Upper lobe of right lung (tissue), 1 donor: ENCODE measurements at regions not wholly inside any gene's neighbourhood (a gene's known extent, or its start where the extent isn't known, plus 50 kb on each side); places are given as distances from the start of the nearest gene placed in this dataset.
"Not testable (repeated sequence)": the region's sequence is repeated elsewhere in the genome, so short reads cannot be mapped to it uniquely, and the experiment has no call there.

Experiments used
- ATAC-seq: fragments of 200-7000 bp; cut with Tn5 transposase; one replicate; pipeline ENCODE4 v1.9.1; 2020; ENCODE audit warnings: mild to moderate bottlenecking, moderate library complexity
- DNase-seq: peaks from one replicate; pipeline ENCODE4 v3.0.0-alpha.2; 2020
- H3K27ac ChIP-seq: fragments of 200-600 bp; one replicate; pipeline ENCODE4 v1.8.0; 2022
- H3K27me3 ChIP-seq: fragments of 200-600 bp; one replicate; pipeline ENCODE4 v1.8.0; 2022; ENCODE audit warnings: mild to moderate bottlenecking
- H3K36me3 ChIP-seq: fragments of 200-600 bp; one replicate; pipeline ENCODE4 v1.8.0; 2022
- H3K4me1 ChIP-seq: fragments of 200-600 bp; one replicate; pipeline ENCODE4 v1.8.0; 2022
- H3K4me3 ChIP-seq: fragments of 200-600 bp; one replicate; pipeline ENCODE4 v1.8.0; 2022; ENCODE audit warnings: mild to moderate bottlenecking
- H3K9me3 ChIP-seq: fragments of 200-600 bp; one replicate; pipeline ENCODE4 v1.8.0; 2022
- intact Hi-C: fragments of 100-400 bp; cut with DNase I; formaldehyde crosslinking; loops from one replicate; pipeline ENCODE4 v1.11.0; 2022
- TF ChIP-seq, protein P1 (sequence below): fragments of 200-600 bp; IDR thresholded peaks from one replicate; pipeline ENCODE4 v1.8.0; 2022; ENCODE audit warnings: antibody characterized with exemption
- donor health status: DM: no; HTN: yes; CAD: no; lungs with severe emphysema.

DNA sequence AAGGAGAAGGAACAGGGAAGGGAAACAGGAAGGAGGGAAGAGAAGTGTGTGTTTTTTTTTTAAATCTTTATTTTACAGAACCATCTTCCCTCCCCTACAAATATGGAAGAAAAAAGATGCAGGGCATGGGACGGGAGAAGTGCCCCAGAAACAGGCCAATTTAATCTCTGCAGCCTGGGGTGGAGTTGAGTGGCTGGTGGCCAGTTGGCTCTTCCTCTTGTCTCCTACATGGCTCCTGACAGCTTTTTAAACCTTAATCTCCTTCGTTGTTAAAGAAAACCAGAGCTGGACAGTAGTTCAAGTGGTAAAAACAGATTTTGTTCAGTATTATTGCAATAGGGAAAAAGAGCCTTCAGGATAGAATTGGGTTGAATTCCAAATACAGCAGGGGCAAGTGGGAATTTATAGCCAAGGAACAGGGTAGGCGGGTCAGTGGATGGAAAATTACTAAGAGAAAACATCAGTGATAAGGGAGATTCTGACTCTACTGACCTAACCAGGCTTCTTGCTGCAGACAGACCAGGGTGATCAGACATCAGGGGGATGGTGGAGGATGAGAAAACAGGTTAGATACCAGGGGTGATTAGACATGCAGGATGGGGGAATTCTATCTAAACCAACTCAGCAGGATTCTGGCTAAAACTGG is 125.1 kb upstream of the CLINT1 start:
- Histone ChIP-seq H3K4me1 (no peaks in the 10 kb centered on the region), H3K27ac (no peak overlapping the region), H3K9me3 (no peaks in the 10 kb centered on the region), H3K27me3 (no peaks in the 10 kb centered on the region), H3K4me3 (no peak overlapping the region), H3K36me3 (no peaks in the 10 kb centered on the region)
- ATAC-seq: no peak
- intact Hi-C loops: no loop called here
- TF ChIP-seq, protein P1, sequence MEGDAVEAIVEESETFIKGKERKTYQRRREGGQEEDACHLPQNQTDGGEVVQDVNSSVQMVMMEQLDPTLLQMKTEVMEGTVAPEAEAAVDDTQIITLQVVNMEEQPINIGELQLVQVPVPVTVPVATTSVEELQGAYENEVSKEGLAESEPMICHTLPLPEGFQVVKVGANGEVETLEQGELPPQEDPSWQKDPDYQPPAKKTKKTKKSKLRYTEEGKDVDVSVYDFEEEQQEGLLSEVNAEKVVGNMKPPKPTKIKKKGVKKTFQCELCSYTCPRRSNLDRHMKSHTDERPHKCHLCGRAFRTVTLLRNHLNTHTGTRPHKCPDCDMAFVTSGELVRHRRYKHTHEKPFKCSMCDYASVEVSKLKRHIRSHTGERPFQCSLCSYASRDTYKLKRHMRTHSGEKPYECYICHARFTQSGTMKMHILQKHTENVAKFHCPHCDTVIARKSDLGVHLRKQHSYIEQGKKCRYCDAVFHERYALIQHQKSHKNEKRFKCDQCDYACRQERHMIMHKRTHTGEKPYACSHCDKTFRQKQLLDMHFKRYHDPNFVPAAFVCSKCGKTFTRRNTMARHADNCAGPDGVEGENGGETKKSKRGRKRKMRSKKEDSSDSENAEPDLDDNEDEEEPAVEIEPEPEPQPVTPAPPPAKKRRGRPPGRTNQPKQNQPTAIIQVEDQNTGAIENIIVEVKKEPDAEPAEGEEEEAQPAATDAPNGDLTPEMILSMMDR: no peak
- no peak for DNase-seq

DNA sequence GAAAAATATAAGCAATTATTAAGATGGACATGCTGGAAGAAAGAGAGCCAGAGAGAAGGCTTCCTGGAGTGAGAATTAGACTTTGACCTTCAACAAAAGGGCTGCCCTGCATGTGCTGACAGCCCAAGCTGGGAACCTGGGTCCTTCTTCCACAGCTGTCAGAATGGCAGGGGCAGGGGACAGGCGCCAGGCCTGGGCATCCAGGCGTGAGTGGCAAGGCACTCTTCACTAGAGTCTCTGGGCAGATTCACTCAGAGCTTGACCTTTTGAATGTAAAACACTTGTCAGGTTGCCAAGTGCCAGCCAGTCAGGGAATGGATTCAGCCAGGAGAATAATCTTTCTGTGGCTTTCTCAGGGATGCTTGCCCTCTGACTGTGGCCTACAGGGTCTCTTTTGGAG is 119.1 kb upstream of the CLINT1 start:
- intact Hi-C loops: no loop called here
- Histone ChIP-seq H3K4me1 (no peaks in the 10 kb centered on the region), H3K27me3 (no peaks in the 10 kb centered on the region), H3K27ac (no peak overlapping the region), H3K36me3 (no peaks in the 10 kb centered on the region), H3K4me3 (no peak overlapping the region), H3K9me3 (no peaks in the 10 kb centered on the region)
- no peak for DNase-seq
- ATAC-seq: no peak
- TF ChIP-seq, protein P1: no peak

DNA sequence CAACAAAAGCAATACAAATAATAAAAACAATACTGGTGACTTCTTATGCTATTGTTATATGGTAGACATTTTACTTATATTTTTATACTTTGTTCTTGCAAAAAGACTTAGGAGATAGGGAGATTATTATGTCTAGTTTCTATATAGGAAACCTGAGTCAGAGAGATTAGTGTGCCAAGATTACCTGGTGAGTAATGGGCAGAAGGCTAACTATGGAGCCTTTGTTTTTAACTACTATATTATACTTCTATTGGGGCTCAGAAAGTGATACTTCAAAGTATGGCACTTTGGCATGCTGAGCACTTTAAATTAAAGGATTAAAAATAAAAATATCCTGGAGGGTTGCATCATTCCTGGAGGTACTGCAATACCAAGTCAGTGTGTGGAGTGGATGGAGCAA is 117.5 kb upstream of the CLINT1 start:
- H3K9me3 ChIP-seq: no peaks in the 10 kb centered on the region
- no peaks in the 10 kb centered on the region for H3K27me3 ChIP-seq
- no peaks in the 10 kb centered on the region for H3K4me1 ChIP-seq
- ATAC-seq (no peak), DNase-seq (no peak)
- TF ChIP-seq, protein P1: no peak
- no peak overlapping the region for H3K27ac ChIP-seq
- intact Hi-C loops: no loop called here
- H3K4me3 ChIP-seq: no peak overlapping the region
- no peaks in the 10 kb centered on the region for H3K36me3 ChIP-seq

DNA sequence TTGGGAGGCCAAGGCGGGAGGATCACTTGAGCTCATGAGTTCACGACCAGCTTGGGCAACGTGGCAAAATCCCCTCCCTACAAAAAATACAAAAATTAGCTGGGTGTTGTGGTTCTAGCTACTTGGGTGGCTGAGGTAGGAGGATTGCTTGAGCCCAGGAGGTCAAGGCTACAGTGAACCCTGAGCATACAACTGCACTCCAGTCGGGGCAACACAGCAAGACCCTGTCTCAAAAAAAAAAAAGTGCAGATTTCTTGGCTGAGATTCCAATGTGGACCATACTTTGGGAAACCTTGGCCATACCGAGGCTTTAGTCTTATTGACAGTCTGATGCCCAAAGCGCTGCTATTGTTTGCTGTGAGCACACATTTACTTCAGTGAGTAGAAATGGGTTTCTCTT is 113.6 kb upstream of the CLINT1 start:
- DNase-seq: no peak
- no peak overlapping the region for H3K4me3 ChIP-seq
- TF ChIP-seq, protein P1: no peak
- H3K4me1 ChIP-seq: no peaks in the 10 kb centered on the region
- H3K27me3 ChIP-seq: no peaks in the 10 kb centered on the region
- H3K36me3 ChIP-seq: no peaks in the 10 kb centered on the region
- H3K9me3 ChIP-seq: no peaks in the 10 kb centered on the region
- intact Hi-C loops: no loop called here
- no peak overlapping the region for H3K27ac ChIP-seq
- no peak for ATAC-seq

DNA sequence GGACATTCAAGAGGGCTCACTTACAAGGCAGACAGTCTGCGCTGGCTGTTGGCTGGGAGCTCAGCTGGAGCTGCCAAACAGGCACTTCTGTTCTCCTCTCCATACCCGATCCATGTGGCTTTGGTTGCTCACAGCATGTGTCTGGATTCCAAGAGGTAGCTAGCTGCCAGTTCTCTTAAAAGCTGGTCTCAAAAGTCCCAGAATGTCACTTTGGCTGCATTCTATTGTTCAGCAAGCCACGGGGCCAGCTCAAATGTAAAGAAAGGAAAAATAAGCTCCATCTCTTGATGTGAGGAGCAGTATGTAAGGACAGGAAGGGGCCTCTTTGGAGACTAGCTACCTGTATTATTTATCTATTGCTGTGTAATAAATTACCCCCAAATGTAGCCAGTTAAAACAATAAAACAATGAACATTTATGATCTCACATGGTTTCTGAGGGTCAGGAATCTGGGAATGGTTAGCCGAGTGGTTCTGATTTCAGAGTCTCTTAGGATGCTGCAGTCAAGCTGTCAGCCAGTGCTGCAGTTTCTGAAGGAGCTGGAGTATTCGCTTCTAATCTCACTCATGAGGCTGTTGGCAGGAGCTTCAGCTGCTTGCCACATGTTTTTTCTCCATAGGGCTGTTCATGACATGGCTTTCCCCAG is 112.7 kb upstream of the CLINT1 start:
- intact Hi-C loops: no loop called here
- ATAC-seq (peak; percentile 36), DNase-seq (no peak)
- Histone ChIP-seq H3K36me3 (no peaks in the 10 kb centered on the region), H3K9me3 (no peaks in the 10 kb centered on the region), H3K4me3 (no peak overlapping the region), H3K27me3 (no peaks in the 10 kb centered on the region), H3K27ac (no peak overlapping the region), H3K4me1 (no peaks in the 10 kb centered on the region)
- TF ChIP-seq, protein P1: no peak

DNA sequence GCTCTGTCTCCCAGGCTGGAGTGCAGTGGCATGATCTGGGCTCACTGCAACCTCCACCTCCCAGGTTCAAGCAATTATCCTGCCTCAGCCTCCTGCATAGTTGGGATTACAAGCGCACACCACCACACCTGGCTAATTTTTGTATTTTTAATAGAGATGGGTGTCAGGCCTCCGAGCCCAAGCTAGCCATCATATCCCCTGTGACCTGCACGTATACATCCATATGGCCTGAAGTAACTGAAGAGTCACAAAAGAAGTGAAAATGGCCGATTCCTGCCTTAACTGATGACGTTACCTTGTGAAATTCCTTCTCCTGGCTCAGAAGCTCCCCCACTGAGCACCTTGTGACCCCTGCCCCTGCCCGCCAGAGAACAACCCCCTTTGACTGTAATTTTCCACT is 109.6 kb upstream of the CLINT1 start:
- H3K27ac ChIP-seq, H3K27me3 ChIP-seq, H3K4me1 ChIP-seq, H3K36me3 ChIP-seq, DNase-seq, H3K4me3 ChIP-seq, ATAC-seq, H3K9me3 ChIP-seq, intact Hi-C loops: not testable (repeated sequence)
